Activated CD8-positive, alpha-beta memory T cell treated with anti-CD3 and anti-CD28 coated beads, Interleukin-2, amount 50 U/mL, for 4 hours (primary cell): ENCODE measurements at regions not wholly inside any gene's neighbourhood (a gene's known extent, or its start where the extent isn't known, plus 50 kb on each side); places are given as distances from the start of the nearest gene placed in this dataset.
"Not testable (repeated sequence)": the region's sequence is repeated elsewhere in the genome, so short reads cannot be mapped to it uniquely, and the experiment has no call there.

ENCODE experiments used
- DNase-seq: peaks from one replicate; pipeline ENCODE4 v3.0.0-alpha.2; 2020

DNA sequence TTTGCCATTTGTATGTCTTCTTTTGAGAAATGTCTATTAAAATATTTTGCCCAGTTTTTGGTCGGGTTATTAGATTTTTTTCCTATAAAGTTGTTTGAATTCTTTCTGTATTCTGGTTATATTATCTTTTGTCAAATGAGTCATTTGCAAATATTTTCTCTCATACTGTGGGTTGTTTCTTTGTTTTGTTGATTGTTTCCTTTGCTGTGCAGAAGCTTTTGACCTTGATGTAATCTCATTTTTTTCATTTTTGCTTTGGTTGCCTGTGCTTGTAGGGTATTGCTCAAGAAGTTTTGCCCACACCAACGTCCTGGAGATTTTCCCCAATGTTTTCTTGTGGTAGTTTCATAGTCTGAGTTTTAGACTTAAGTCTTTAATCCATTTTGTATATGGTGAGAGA lies 245.7 kb downstream of the ADCYAP1 start:
- no peak for DNase-seq

DNA sequence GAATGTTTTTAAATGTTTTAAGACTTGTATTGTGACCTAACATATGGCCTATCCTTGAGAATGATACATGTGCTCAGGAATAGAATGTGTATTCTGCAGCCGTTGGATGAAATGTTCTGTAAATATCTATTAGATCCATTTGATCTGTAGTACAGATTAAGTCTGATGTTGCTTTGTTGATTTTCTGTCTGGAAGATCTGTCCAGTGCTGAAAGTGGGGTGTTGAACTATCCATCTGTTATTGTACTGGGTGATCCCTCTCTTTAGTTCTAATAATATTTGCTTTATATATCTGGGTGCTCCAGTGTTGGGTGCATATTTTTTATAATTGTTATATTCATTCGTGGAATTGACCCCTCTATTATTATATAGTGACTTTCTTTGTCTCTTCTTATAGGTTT lies 248.3 kb downstream of the ADCYAP1 start:
- DNase-seq = not testable (repeated sequence)

GRCh38 chr18:1173593-1173992 lies 268.9 kb downstream of the ADCYAP1 start:
- no peak for DNase-seq

DNA sequence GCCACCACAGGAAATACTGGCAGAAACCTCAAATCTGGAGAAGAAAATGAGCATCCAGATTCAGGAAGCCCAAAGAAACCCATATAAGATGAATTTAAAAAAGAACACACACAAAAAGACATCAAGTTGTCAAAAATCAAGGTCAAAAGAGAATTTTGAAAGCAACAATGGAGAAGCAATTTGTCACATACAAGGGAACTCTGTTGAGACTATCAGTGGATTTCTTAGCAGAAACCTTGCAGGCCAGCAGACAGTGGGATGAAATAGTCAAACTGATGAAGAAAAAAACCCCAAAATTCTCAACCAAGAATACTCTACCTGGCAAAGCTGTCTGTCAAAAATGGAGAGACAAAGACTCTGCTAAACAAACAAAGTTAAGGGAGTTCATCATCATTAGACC lies 272.6 kb downstream of the ADCYAP1 start:
- no peak for DNase-seq

GRCh38 chr18:1191341-1191740 lies 286.7 kb downstream of the ADCYAP1 start:
- no peak for DNase-seq

- no peak for DNase-seq
Observed at GRCh38 chr18:1213126-1213525, 308.5 kb downstream of the ADCYAP1 start.

- DNase-seq = no peak
Observed at GRCh38 chr18:1222880-1223279, 318.2 kb downstream of the ADCYAP1 start.

- DNase-seq = no peak
Observed at GRCh38 chr18:1227025-1227424, 322.4 kb downstream of the ADCYAP1 start.

GRCh38 chr18:1229634-1230033 lies 325.0 kb downstream of the ADCYAP1 start:
- no peak for DNase-seq

DNA sequence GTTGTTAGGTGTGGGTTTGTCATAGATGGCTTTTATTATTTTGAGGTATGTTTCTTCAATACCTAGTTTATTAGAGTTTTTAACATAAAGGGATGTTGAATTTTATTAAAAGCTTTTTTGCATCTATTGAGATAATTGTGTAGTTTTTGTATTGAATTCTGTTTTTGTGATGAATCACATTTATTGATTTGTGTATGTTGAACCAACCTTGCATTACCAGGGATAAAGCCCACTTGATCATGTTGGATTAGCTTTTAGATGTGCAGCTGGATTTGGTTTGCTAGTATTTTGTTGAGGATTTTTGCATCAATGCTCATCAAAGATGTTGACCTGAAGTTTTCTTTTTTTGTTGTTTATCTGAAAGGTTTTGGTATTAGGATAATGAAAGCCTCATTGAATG lies 328.2 kb downstream of the ADCYAP1 start:
- no peak for DNase-seq

- no peak for DNase-seq
Observed at GRCh38 chr18:1240701-1241100, 336.0 kb downstream of the ADCYAP1 start.

- DNase-seq = no peak
Observed at GRCh38 chr18:1244397-1245122, 339.9 kb downstream of the ADCYAP1 start.

DNA sequence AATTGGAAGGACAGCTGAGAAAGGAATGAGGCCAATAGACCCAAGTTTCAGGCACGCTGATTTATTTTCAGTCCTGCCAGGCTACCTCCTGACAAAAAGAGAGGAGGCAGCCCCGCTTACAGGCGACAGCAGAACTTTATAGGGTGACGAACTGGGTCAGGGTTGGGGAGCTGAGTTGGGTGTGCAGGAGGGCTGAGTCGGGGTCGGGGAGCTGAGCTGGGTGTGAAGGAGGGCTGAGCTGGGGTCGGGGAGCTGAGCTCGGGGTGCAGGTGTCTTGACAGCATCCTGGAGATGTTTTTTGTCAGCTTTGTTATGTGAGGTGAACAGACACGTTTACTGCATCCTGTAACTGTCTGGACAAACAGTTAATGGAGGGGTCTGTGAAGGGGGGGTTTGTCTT lies 342.2 kb downstream of the ADCYAP1 start:
- DNase-seq = no peak

GRCh38 chr18:1252534-1252933 lies 347.9 kb downstream of the ADCYAP1 start:
- DNase-seq = no peak

- DNase-seq = no peak
Observed at GRCh38 chr18:1252936-1253335, 348.3 kb downstream of the ADCYAP1 start.

GRCh38 chr18:1253827-1254226 lies 349.2 kb downstream of the ADCYAP1 start:
- DNase-seq = no peak

- no peak for DNase-seq
Observed at GRCh38 chr18:1261054-1261453, 356.4 kb downstream of the ADCYAP1 start.

DNA sequence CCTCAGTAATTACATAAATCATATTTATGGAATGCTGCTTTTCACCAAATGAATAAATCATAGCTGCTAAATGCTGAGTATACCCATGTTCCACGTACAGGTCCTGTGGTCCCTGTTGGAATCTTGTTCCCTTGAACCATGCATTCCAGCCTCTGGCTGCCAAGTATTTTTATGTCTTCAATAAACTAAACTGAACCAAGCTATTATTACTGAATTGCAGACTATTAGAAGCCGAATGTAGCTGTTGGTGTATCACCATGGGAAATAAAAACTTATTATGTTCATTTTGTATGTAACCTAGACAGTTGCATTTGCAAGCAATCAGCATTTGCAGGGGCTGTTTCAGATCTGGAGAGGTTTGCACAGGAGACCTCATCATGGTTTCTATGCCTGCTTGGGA lies 362.4 kb downstream of the ADCYAP1 start:
- DNase-seq = no peak

- no peak for DNase-seq
Observed at GRCh38 chr18:1270081-1270480, 365.4 kb downstream of the ADCYAP1 start.

DNA sequence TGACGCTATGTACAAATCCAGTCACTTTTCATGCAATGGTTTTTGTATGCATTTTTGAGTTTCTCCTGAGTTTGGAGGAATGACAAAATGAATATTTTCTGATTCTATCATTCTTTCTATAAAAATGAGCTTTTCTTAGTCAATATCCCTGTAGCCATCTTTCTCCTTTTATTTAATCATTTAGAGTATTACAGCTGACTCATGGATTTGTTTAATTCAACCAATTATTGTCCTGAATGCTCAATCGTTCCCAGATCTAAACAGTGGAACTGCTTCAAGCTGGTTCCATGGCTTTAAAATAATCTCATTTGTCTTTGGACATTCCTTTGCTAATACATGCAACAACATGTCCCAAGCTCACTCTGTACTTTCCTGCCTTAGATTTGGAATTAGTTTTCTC lies 368.8 kb downstream of the ADCYAP1 start:
- no peak for DNase-seq

DNA sequence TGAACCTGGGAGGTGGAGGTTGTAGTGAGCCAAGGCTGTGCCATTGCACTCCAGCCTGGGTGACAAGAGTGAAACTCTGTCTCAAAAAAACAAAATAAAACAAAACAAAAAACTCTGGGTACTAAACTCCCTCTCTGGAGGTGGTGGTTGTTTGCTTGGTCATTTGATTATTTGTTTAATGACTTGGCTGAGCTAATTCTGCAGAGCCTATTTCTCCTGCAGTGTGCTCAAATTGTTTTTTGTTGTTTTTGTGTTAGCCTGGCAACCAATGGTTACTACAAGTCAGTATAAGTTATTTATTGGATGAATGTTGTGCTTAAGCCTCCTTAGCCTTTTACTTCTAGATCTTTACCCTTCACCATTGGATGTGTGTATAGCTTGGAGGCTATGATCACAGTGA lies 387.5 kb downstream of the ADCYAP1 start:
- DNase-seq = no peak

DNA sequence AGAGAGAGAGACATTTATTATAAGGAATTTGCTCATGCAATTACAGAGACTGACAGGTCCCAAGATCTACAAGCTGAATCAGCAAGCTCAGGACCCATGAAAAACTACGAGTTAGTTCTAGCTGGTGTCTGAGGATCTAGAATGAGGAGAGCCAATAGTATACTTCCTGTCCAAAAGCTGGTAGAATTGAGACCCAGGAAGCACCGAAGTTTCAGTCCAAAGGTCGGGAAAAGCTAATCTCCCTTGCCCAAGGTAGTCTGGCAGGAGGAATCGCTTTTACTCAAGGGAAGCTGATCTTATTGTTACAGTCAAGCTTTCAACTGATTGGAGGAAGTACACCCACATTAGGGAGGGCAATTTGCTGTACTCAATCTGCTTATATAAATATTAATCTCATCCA lies 389.6 kb downstream of the ADCYAP1 start:
- no peak for DNase-seq

GRCh38 chr18:1296237-1296636 lies 391.6 kb downstream of the ADCYAP1 start:
- DNase-seq = no peak

- DNase-seq = no peak
Observed at GRCh38 chr18:1302861-1303260, 398.2 kb downstream of the ADCYAP1 start.

- no peak for DNase-seq
Observed at GRCh38 chr18:1304392-1304992, 399.8 kb downstream of the ADCYAP1 start.
